T-helper 1 cell treated with Interleukin-12 subunit alpha and Interleukin-12 subunit beta and Interleukin-4 antibody, amounts not matched to agents 30 ng/mL and 1 ng/mL, for 36 hours (primary cell): ENCODE measurements at regions not wholly inside any gene's neighbourhood (a gene's known extent, or its start where the extent isn't known, plus 50 kb on each side); places are given as distances from the start of the nearest gene placed in this dataset.

Experiments
- intact Hi-C: fragments of 100-400 bp; cut with micrococcal nuclease; formaldehyde crosslinking; loops from one replicate; pipeline ENCODE4 v1.15.1; 2024

DNA sequence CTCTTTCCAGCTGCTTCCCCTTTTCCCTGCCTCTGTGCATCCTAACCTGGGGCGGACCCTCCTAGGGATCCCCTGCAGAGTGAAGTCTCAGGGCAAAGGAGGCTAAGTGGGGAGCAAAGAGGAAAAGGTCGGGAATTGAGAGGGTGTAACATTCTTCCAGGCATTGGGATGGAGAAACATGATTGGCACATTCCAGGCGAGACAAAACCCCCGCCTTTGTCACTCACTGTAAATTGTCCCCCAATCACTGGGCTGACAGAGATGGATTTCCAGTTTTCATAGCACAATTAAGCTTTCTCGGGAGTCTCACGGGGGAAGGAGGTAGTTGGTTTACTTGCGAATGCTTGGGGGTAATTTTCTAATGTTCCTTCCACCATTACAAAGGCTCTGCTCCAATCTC is 74.9 kb downstream of the MIAT start:
- intact Hi-C loops = no loop called here

DNA sequence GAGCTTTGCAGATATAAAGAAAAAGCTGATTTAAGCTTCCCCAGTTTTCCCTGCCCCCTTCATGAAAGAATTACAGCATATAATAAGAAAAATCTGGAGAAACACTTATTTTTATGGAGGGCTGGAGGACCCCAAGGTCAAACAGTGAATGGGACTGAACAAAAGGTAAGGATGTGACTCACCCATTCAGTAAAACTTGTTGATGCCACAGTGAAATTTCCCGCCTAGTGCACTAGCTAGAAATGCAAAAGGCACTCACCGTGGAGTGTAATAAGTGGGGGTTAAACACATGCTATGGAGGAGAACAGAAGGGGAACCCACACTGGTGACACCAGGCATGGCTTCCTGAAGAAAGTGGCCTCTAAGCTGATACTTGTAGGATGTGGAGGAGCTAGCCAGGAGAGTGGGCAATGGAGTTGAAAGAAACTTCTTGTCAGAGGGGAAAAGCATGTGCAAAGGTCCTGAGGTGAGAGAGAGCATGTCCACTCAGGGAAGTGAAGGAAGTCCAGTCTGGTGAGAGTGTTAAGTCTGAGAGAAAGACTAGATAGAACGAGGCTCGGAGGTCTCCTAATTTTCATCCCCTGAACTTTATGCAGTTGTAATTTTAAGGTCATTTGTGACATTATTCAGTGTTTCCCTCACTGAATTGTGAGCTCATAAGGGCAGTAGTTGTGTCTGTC is 77.1 kb downstream of the MIAT start:
- intact Hi-C loops = loop anchor here (1.0 kb wide), 1 partner anchor 12 kb away; no protein-coding TSS in a partner anchor

DNA sequence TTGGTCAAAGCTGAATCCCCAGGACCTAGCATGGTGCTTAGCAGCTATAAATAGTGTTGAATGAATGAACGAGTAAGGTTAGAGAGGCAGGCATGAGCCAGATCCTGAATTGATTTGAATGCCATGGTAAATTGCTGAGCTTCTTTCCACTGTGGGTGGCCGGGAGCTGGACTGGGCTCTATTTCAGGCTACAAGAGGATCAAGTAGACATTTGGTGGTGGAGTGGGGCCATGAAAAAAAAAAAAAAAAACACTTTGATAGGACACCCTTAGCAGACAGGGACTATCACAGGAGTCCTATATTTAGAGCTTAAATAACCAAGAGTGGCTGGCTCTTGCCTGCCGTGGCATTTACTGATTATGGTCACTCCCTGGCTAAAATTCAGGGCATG is 77.6 kb downstream of the MIAT start:
- intact Hi-C loops = no loop called here

GRCh38 chr22:26737262-26737661 is 79.9 kb downstream of the MIAT start:
- intact Hi-C loops = no loop called here

GRCh38 chr22:26740253-26740652 is 82.9 kb downstream of the MIAT start:
- intact Hi-C loops = no loop called here

GRCh38 chr22:26743149-26743548 is 85.8 kb downstream of the MIAT start:
- intact Hi-C loops = no loop called here

- intact Hi-C loops = no loop called here
These were observed 87.8 kb downstream of the MIAT start for GRCh38 chr22:26744892-26745808.

DNA sequence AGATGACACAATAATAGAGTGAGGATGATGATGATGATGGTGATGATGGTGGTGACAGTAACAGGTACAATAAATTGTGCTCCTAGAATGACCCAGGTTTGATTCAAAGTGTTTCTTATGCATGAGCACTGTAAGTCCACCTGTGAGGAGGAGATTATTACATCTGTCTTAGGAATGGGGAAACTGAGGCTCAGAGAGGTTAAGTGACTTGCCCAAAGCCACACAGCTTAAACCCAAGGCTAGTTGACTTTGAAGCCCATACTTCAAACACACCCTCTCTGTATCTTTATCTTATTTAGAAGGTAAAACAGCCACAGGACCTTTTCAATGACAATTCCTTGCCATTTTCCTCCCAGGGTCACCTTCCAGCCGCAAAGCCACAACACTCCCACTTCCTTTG is 88.9 kb downstream of the MIAT start:
- intact Hi-C loops = loop anchor here (1.0 kb wide), 1 partner anchor 12 kb away; no protein-coding TSS in a partner anchor

DNA sequence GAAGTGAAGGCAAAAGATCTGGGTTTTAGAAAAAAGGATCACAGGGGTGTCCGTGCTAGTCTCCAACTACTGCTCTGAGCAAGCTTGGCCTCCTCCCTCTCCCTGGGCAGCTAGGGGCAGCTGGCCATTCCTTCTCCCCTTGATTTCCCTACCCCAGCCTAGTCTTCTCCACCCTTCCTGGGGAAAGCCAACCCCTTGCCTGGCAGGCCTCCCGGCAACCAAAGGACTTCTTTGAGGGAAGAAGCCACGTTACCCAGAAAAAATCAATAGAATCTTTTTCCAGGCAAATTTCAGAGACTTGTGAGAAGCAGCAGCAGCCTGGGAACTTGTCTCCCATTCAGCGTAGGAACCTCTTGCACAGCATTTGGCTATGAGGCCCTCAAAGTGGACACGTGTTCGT is 91.5 kb downstream of the MIAT start:
- intact Hi-C loops = no loop called here

GRCh38 chr22:26751217-26751616 is 93.8 kb downstream of the MIAT start:
- intact Hi-C loops = no loop called here

- intact Hi-C loops = no loop called here
These were observed 95.9 kb downstream of the MIAT start for GRCh38 chr22:26753125-26753862.

- intact Hi-C loops = loop anchor here (1.0 to 2.0 kb wide), 3 partner anchors 77 to 1252 kb away; no protein-coding TSS in a partner anchor
These were observed 99.4 kb downstream of the MIAT start for GRCh38 chr22:26756675-26757293.

DNA sequence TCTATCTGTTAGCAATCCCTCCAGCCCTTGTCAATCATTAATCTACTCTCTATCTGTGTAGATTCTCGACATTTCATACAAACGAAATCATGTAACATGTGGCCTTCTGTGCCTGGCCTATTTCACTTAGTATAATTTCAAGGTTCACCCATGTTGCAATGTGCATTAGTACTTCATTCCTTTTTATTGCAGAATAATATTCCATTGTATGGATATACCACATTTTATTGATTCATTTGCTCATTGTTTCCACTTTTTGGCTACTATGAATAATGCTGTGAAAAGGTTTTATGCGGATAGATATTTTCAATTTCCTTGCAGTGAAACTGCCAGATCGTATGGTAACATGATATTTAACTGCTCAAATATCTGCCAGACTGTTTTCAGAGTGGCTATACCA is 100.1 kb downstream of the MIAT start:
- intact Hi-C loops = loop anchor here (2.0 kb wide), 2 partner anchors 1047 to 1251 kb away; no protein-coding TSS in a partner anchor

DNA sequence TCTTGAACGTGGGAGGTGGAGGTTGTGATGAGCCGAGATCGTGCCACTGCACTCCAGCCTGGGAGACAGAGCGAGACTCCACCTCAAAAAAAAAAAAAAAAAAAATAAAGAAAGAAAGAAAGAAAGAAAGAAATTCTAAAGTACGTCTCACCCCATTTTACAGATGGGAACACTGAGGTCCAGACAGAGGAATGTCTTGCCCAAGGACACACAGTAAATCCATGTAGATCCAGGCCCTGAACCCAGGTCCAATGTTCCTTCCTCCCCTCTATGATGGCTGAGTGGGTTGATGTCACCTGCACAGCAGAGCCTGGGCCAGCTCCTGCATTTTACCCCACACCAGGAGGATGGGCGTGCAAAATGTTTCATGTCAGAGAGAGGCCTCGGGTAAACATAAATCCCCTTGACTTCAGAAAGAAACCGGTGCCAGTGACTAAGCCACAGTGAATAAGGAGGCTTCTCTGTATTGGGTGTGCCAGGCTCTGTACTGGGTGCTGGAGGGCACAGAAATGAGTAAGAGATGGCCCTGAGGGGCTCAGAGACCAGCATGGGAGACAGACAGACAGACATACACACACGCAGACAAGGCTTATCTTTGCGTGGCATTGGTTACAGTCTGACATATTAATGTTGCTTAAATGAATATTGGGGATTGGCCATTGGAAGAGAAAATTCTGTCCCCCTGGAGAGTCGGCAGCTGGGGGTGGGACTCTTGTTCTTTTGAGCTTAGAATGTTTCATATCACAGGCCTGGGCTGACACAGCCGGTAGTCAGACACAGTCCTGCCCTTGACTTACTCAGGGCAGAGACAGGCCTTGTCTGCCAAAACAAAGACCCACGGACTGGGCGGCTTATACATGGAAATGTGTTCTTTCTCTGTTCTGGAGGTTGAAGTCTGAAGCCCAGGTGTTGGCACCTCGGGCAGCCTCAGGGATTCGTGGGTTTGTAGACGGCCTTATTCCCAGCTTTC is 105.4 kb downstream of the MIAT start:
- intact Hi-C loops = no loop called here

DNA sequence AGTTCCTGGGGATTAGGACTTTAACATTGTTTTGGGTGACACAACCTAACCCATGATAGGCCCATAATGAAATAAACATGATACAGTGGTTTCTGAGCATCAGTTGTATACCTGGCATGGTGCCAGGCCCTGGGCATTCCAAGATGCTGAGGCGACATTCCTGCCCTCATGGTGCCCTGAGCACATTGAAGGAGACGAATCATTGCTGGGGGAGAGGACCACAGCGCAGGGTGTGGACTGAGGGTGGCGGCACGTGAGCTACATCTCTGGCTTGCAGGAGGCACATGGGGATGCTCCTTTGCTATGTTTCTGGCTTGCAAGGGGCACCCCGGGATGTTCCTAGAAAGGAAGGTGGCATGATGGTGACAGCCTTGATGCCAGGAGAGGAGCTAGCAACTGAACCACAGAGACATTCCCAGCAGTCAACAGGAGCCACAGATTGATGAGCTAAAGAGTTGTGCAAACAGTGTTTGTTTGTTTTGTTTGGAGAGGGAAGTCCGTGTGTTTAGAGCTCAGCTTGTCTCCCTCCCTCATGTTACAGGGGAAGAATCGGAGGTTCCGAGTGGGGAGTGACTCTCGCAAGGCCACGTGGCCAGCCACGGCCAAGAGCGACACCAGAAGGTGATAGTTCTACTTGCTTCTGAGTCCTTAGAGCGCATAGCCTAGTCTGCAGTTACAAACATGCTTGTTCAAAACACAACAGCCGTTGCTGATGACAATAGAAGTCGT is 106.4 kb downstream of the MIAT start:
- intact Hi-C loops = no loop called here

- intact Hi-C loops = no loop called here
These were observed 109.3 kb downstream of the MIAT start for GRCh38 chr22:26766510-26767350.

- intact Hi-C loops = no loop called here
These were observed 110.2 kb downstream of the MIAT start for GRCh38 chr22:26767351-26768155.

DNA sequence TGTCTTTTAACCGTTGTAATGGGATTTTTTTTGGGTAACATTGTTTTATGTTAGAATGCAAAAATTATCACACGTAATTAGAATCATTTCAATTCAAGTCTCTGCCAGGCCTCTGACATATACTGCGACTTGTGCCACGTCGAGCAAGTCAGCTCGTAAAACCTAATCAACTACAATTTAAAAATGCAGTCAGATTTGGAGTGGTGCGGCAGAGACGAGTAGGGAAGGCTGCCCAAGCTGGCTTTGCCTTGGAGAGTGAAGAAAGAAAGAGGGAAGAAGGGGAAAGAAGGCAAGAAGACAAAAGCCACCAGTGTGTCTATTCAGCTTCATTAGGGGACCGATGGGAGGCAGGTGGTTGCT is 110.7 kb downstream of the MIAT start:
- intact Hi-C loops = no loop called here
